Right kidney (tissue), 1 donor: ENCODE measurements at regions not wholly inside any gene's neighbourhood (a gene's known extent, or its start where the extent isn't known, plus 50 kb on each side); places are given as distances from the start of the nearest gene placed in this dataset.
"Not testable (repeated sequence)": the region's sequence is repeated elsewhere in the genome, so short reads cannot be mapped to it uniquely, and the experiment has no call there.

Source experiments
- DNase-seq: peaks from one replicate; pipeline ENCODE4 v3.0.0-alpha.2; 2016

GRCh38 chr18:59800897-59801296 lies 98.9 kb upstream of the PMAIP1 start:
- DNase-seq: no peak

GRCh38 chr18:59799383-59800015 lies 100.3 kb upstream of the PMAIP1 start:
- no peak for DNase-seq

- DNase-seq: no peak
These were observed 98.7 kb upstream of the CCBE1 start for GRCh38 chr18:59795882-59796281.

GRCh38 chr18:59792353-59792752 lies 95.1 kb upstream of the CCBE1 start:
- no peak for DNase-seq

- DNase-seq: not testable (repeated sequence)
These were observed 93.2 kb upstream of the CCBE1 start for GRCh38 chr18:59790346-59790936.

- DNase-seq: no peak
These were observed 91.5 kb upstream of the CCBE1 start for GRCh38 chr18:59788791-59789106.

- no peak for DNase-seq
These were observed 91.0 kb upstream of the CCBE1 start for GRCh38 chr18:59787998-59788790.

GRCh38 chr18:59784694-59785093 lies 87.5 kb upstream of the CCBE1 start:
- DNase-seq: no peak

- no peak for DNase-seq
These were observed 85.9 kb upstream of the CCBE1 start for GRCh38 chr18:59783138-59783537.

GRCh38 chr18:59779979-59780378 lies 82.8 kb upstream of the CCBE1 start:
- DNase-seq: no peak

GRCh38 chr18:59778434-59778833 lies 81.2 kb upstream of the CCBE1 start:
- no peak for DNase-seq

- DNase-seq: no peak
These were observed 80.4 kb upstream of the CCBE1 start for GRCh38 chr18:59777636-59778035.

- DNase-seq: no peak
These were observed 72.1 kb upstream of the CCBE1 start for GRCh38 chr18:59769129-59769865.

GRCh38 chr18:59768409-59768808 lies 71.2 kb upstream of the CCBE1 start:
- DNase-seq: no peak

GRCh38 chr18:59767732-59768131 lies 70.5 kb upstream of the CCBE1 start:
- DNase-seq: no peak

- no peak for DNase-seq
These were observed 68.1 kb upstream of the CCBE1 start for GRCh38 chr18:59765343-59765742.

GRCh38 chr18:59764281-59764680 lies 67.1 kb upstream of the CCBE1 start:
- no peak for DNase-seq

GRCh38 chr18:59763541-59764136 lies 66.4 kb upstream of the CCBE1 start:
- no peak for DNase-seq

- no peak for DNase-seq
These were observed 63.7 kb upstream of the CCBE1 start for GRCh38 chr18:59760619-59761600.

GRCh38 chr18:59760212-59760611 lies 63.0 kb upstream of the CCBE1 start:
- DNase-seq: no peak

GRCh38 chr18:59758837-59759236 lies 61.6 kb upstream of the CCBE1 start:
- no peak for DNase-seq
